ENCODE measurements at regions not wholly inside any gene's neighbourhood (a gene's known extent, or its start where the extent isn't known, plus 50 kb on each side); places are given as distances from the start of the nearest gene placed in this dataset.

DNA sequence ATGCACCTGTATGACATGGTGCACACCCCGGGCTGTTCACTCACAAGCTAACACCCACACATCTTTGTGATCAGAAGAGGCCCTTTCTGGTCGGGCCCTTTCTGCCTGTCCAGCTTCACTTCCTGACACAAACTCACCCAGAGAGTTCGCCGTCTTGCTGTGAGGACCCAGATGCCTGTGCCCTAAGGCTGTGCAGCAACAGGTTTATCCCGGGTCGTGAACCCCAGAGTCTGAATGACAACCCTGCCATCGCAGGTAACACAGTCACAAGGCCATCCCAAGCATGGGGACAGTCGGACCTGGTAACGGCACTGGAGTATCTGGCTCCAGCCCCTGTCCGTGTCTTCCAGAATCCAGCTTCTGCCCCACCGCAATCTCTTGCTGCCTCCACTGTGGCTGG lies 235.1 kb downstream of the BUD13 start:
- no peak for DNase-seq (ENCODE audit: extremely low read depth in 1 of 2, low read depth in 1 of 2)

DNA sequence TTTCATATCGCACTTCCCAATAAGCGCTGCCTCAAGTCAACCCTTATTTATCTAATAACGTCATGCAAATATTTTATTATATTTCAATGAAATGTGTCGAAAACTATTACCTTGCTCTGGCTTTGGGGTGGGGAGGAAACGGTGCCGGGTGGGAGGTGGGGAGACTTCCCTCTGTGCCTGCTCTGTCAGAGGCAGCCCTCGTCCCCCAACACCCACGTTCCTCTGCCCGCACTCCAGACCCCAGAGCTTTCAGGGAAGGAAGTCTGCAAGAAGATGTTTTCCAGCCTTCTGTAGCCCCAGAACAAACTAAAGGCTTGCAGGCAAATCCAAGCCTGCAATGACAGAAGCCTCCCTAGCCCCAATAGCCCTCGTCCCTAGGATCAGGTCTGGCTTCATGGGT lies 235.7 kb downstream of the BUD13 start:
- DNase-seq (ENCODE audit: extremely low read depth in 1 of 2, low read depth in 1 of 2), result no peak

GRCh38 chr11:116536416-116536815 lies 236.4 kb downstream of the BUD13 start:
- no peak for DNase-seq (ENCODE audit: extremely low read depth in 1 of 2, low read depth in 1 of 2)

DNA sequence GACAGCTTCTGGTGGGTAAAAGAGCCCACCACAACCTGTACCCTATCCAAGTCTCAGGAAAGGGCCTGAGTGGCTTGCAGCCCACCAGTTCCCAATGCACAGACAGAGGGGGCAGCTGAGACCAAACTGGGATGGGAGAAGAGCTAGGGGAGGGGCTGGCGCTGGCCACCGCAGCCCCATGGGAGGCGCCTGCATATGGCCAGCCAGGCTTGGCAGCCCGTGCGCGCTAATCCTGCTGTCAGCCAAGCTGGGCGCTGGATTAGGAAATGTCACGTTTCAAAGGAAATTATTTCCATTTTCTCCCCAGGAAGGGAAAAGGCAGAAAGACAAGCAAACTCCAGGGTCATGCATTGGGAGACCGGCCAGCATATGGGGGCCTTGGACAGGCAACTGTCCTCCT lies 236.8 kb downstream of the BUD13 start:
- DNase-seq (ENCODE audit: extremely low read depth in 1 of 2, low read depth in 1 of 2), result no peak

DNA sequence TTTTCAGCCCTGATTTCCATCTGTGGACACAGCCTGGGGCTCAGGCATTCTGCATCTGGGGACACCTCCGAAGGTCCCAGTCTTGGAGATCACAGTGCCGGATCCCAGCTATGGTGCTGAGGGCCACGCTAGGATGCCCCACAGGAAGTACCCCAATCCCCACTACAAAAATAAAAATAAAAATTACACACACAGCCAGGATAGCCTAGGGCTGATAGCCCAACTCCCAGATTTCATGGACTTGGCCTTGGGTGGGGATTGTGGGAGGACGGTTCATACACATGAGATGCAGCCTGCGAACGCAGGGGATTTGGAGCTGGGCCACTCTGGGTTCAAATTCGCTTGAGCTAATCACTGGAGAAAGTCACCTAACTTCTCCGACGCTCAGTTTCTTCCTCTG lies 237.7 kb downstream of the BUD13 start:
- DNase-seq (ENCODE audit: extremely low read depth in 1 of 2, low read depth in 1 of 2), result no peak

GRCh38 chr11:116534270-116534975 lies 238.4 kb downstream of the BUD13 start:
- no peak for DNase-seq (ENCODE audit: extremely low read depth in 1 of 2, low read depth in 1 of 2)

GRCh38 chr11:116533186-116533825 lies 239.5 kb downstream of the BUD13 start:
- no peak for DNase-seq (ENCODE audit: extremely low read depth in 1 of 2, low read depth in 1 of 2)

GRCh38 chr11:116532066-116532465 lies 240.7 kb downstream of the BUD13 start:
- no peak for DNase-seq (ENCODE audit: extremely low read depth in 1 of 2, low read depth in 1 of 2)

DNA sequence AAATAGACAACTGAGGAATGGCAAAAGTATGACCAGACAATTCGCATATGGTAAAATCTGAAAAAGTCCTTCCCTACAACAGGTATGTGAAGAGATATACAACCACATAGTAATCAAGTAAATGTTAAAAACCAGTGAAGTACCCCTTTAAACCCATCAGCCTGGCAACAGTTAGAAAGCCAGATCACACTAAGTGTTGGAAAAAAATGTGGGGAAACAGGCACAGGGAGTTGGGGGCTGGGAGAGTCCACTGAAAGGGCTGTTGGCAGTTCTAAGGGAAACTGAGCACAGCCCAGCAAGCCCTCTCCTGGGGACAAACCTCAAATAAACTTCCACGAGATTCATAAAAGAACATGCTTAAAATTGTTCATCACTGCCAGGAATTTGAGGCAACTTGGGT lies 242.1 kb downstream of the BUD13 start:
- DNase-seq (ENCODE audit: extremely low read depth in 1 of 2, low read depth in 1 of 2), result no peak

GRCh38 chr11:116529271-116529670 lies 243.5 kb downstream of the BUD13 start:
- no peak for DNase-seq (ENCODE audit: extremely low read depth in 1 of 2, low read depth in 1 of 2)

DNA sequence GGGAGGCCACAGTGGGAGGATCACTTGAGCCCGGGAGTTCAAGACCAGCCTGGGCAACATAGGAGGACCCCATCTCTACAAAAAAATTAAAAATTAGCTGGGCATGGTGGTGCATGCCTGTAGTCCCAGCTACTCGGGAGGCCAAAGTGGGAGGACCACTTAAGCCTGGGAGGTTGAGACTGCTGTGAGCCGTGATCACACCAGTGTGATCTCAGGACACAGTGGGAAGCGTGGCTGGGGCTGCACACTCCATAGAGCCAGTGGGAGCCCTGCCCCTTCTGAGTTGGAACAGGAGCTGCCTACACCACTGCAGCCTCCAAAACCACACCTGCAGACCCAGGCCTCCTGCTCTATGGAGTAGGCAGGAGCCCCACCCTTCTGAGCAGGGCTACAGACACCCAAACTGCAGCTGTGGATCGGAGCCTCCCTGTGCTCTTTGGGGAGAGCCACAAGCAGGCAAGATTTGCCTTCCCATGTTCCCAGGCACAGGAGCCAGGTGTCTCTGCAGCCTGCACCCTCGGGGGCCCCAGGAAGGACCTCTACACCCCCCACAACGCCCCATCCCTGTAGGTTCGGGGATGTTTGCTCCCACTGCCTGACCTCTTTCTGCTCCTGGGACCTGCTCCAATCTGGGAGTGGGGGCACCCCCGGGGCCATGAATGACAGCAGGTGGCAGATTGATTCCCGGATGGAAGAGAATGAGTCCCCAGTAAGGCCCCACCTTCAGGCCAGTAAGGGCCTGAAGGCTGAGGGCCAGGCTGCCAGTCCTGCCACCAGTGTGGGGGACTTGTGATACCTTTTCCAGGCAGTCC lies 245.4 kb downstream of the BUD13 start:
- DNase-seq (ENCODE audit: extremely low read depth in 1 of 2, low read depth in 1 of 2), result no peak

DNA sequence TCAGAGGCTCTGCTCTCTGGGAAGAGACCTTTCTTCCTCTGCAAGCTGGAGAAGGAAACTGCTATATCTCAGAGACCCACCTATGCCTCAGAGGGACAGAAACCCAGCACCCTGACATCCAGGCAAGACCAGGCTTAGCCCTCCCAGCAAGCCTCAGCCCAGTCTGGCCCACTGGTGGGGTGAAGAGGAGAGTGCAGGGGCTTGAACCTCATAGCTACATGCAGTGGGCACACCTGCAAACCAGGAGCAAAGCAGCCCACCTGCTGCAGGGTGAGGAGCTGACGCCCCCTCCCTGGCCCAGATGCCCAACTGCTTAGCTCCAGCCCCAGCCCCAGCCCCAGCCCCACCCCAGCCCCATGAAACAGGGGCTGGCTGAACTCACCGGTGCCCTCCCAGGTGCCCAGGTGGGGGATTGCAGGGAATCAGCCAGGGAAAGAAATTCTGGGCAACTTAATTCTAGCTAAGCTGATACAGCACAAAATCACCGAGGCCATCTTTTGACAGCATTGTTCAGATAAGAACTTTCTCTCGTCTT lies 246.8 kb downstream of the BUD13 start:
- DNase-seq (ENCODE audit: extremely low read depth in 1 of 2, low read depth in 1 of 2), result no peak

- no peak for DNase-seq (ENCODE audit: extremely low read depth in 1 of 2, low read depth in 1 of 2)
Observed at GRCh38 chr11:116519499-116519898, 253.3 kb downstream of the BUD13 start.

DNA sequence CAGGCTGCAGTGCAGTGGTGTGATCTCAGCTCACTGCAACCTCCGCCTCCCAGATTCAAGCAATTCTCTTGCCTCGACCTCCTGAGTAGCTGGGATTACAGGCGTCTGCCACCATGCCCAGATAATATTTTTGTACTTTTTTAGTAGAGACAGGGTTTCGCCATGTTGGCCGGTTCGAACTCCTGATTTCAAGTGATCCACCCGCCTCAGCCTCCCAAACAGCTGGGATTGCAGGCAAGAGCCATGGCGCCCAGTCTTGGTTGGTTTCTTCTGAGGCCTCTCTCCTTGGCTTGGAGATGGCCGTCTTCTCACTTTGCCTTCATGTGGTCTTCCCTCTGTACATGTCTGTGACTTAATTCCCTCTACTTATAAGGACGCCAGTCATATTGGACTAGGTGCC lies 254.6 kb downstream of the BUD13 start:
- no peak for DNase-seq (ENCODE audit: extremely low read depth in 1 of 2, low read depth in 1 of 2)

- DNase-seq (ENCODE audit: extremely low read depth in 1 of 2, low read depth in 1 of 2), result no peak
Observed at GRCh38 chr11:116517584-116517983, 255.2 kb downstream of the BUD13 start.

DNA sequence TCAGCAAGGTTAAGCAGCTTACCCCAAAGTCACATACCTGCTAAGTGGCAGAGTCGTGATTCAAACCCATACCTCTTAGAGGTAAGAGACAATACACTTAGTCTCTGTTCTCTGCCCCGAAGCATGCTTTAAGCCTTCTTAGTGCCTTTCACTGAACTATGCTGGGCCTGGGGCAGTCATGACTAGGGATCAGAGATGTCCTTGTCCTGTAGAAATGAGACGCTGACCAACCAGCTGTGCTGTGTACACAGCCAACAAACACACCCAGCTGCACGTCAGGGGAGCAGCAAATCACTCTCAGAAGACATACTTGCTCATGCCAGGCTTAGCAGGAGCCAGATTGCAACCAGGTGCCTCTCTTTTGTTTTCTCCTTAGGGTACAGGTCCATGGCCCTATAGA lies 255.7 kb downstream of the BUD13 start:
- DNase-seq (ENCODE audit: extremely low read depth in 1 of 2, low read depth in 1 of 2), result no peak

- DNase-seq (ENCODE audit: extremely low read depth in 1 of 2, low read depth in 1 of 2), result no peak
Observed at GRCh38 chr11:116515664-116516184, 257.1 kb downstream of the BUD13 start.

GRCh38 chr11:116513894-116514293 lies 258.9 kb downstream of the BUD13 start:
- no peak for DNase-seq (ENCODE audit: extremely low read depth in 1 of 2, low read depth in 1 of 2)

DNA sequence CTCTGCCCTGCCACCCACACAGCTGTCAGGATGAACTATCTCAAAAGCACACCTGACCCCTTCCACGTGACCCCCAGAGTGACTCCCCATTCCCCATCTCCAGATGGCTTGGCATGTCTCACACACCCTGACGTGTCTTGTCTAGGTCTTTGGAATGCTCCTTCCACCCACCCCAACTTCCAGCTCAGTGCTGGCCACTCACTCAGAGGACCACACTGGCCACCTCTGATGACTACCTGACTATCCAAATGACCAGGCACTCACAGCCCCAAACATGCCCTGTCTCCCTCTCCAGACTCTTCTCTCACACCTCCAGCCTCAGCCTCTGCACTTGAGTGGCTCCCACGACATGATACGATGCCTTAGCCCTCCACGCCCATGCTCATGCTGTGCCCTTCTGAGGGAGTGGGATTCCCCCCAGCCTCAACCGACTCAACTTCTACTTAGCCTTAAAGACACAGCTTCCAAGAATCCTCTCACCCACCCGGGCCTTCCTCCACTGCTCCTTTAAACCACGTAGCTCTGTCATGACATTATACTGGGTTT lies 259.4 kb downstream of the BUD13 start:
- no peak for DNase-seq (ENCODE audit: extremely low read depth in 1 of 2, low read depth in 1 of 2)

- no peak for DNase-seq (ENCODE audit: extremely low read depth in 1 of 2, low read depth in 1 of 2)
Observed at GRCh38 chr11:116512841-116513240, 259.9 kb downstream of the BUD13 start.

DNA sequence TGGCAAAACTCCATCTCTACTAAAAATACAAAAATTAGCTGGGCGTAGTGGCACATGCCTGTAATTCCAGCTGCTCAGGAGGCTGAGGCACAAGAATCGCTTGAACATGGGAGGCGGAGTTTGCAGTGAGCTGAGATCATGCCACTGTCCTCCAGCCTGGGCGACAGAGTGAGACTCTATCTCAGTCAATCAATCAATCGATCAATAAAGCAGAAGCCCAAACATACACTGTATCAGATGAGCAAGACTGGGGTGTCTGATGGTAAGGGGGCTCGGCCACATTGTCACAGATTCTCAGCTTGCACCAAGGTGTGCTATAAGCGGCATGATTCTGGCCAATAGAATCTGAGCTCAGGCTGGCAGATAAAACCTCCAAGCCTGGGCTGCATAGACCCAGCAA lies 261.1 kb downstream of the BUD13 start:
- DNase-seq (ENCODE audit: extremely low read depth in 1 of 2, low read depth in 1 of 2), result no peak

Data from activated CD8-positive, alpha-beta memory T cell treated with anti-CD3 and anti-CD28 coated beads for 1 hour (primary cell).